ENCODE measurements at regions not wholly inside any gene's neighbourhood (a gene's known extent, or its start where the extent isn't known, plus 50 kb on each side); places are given as distances from the start of the nearest gene placed in this dataset.

- H3K4me3 ChIP-seq (ENCODE audit: low read depth, low read length) = no peak overlapping the region
- DNase-seq (ENCODE audit: low read depth) = no peak
- TF ChIP-seq CTCF (IDR thresholded peaks at IDR 0.05; ENCODE audit: low read depth, low read length, missing control alignments) = no peak
- in situ Hi-C loops (cut with HindIII; ENCODE audit: low sequenced_read_pairs) = loop anchor here (5.0 kb wide), 2 partner anchors 149 to 289 kb away; no protein-coding TSS in a partner anchor
These were observed 379.8 kb downstream of the SEC23A start for GRCh38 chr14:38723277-38723676.

GRCh38 chr14:38721822-38722431, 381.1 kb downstream of the SEC23A start:
- peak; percentile 49 for DNase-seq (ENCODE audit: low read depth)
- in situ Hi-C loops (cut with HindIII; ENCODE audit: low sequenced_read_pairs) = loop anchor here (5.0 kb wide), 2 partner anchors 150 to 290 kb away; no protein-coding TSS in a partner anchor
- peak; percentile 86 for TF ChIP-seq CTCF (IDR thresholded peaks at IDR 0.05; ENCODE audit: low read depth, low read length, missing control alignments)
- no peak overlapping the region for H3K4me3 ChIP-seq (ENCODE audit: low read depth, low read length)

GRCh38 chr14:38718519-38718918, 384.5 kb downstream of the SEC23A start:
- no peak for DNase-seq (ENCODE audit: low read depth)
- TF ChIP-seq CTCF (IDR thresholded peaks at IDR 0.05; ENCODE audit: low read depth, low read length, missing control alignments) = no peak
- H3K4me3 ChIP-seq (ENCODE audit: low read depth, low read length) = no peak overlapping the region
- in situ Hi-C loops (cut with HindIII; ENCODE audit: low sequenced_read_pairs) = no loop called here

GRCh38 chr14:38716926-38717325, 386.1 kb downstream of the SEC23A start:
- no peak for DNase-seq (ENCODE audit: low read depth)
- H3K4me3 ChIP-seq (ENCODE audit: low read depth, low read length) = no peak overlapping the region
- TF ChIP-seq CTCF (IDR thresholded peaks at IDR 0.05; ENCODE audit: low read depth, low read length, missing control alignments) = no peak
- in situ Hi-C loops (cut with HindIII; ENCODE audit: low sequenced_read_pairs) = no loop called here

GRCh38 chr14:38710881-38711280, 392.2 kb downstream of the SEC23A start:
- no peak overlapping the region for H3K4me3 ChIP-seq (ENCODE audit: low read depth, low read length)
- DNase-seq (ENCODE audit: low read depth) = no peak
- no peak for TF ChIP-seq CTCF (IDR thresholded peaks at IDR 0.05; ENCODE audit: low read depth, low read length, missing control alignments)
- in situ Hi-C loops (cut with HindIII; ENCODE audit: low sequenced_read_pairs) = no loop called here

- TF ChIP-seq CTCF (IDR thresholded peaks at IDR 0.05; ENCODE audit: low read depth, low read length, missing control alignments) = no peak
- in situ Hi-C loops (cut with HindIII; ENCODE audit: low sequenced_read_pairs) = no loop called here
- no peak overlapping the region for H3K4me3 ChIP-seq (ENCODE audit: low read depth, low read length)
- no peak for DNase-seq (ENCODE audit: low read depth)
These were observed 392.8 kb downstream of the SEC23A start for GRCh38 chr14:38710196-38710595.

Measured in astrocyte of the cerebellum (primary cell).